A549 (cell line): ENCODE measurements at regions not wholly inside any gene's neighbourhood (a gene's known extent, or its start where the extent isn't known, plus 50 kb on each side); places are given as distances from the start of the nearest gene placed in this dataset.

Experiments used
- CTCF ChIP-seq: fragments of >200 bp; sonication (Bioruptor Twin); formaldehyde crosslinking; IDR thresholded peaks from 3 replicates; pipeline ENCODE4 v1.5.1; 2016
- E2F6 ChIP-seq: IDR thresholded peaks from 2 replicates; pipeline ENCODE4 v1.6.1; 2012; ENCODE audit warnings: low read depth, borderline replicate concordance
- JUNB ChIP-seq: fragments of >200 bp; sonication (Bioruptor Twin); formaldehyde crosslinking; IDR thresholded peaks from 2 replicates; pipeline ENCODE4 v1.6.1; 2016
- MAFK ChIP-seq: fragments of 450-650 bp; IDR thresholded peaks from 2 replicates; pipeline ENCODE4 v1.6.1; 2014; ENCODE audit not compliant: partially characterized antibody
- MAX ChIP-seq: IDR thresholded peaks from 2 replicates; pipeline ENCODE4 v1.6.1; 2012
- MAZ ChIP-seq: fragments of 150-350 bp; IDR thresholded peaks from 2 replicates; pipeline ENCODE4 v1.6.1; 2014; ENCODE audit warnings: antibody characterized with exemption, low read depth, low read length, borderline replicate concordance
- POLR2A ChIP-seq: IDR thresholded peaks from 2 replicates; pipeline ENCODE4 v1.6.1; 2012; ENCODE audit warnings: mild to moderate bottlenecking, low read length

- TF ChIP-seq E2F6 (no peak), MAX (no peak), POLR2A (no peak), CTCF (no peak), MAFK (no peak), JUNB (no peak), MAZ (no peak)
Measured at GRCh38 chr4:138599965-138600364, 357.8 kb upstream of the SLC7A11 start.
